HL-60 (cell line): ENCODE measurements at regions not wholly inside any gene's neighbourhood (a gene's known extent, or its start where the extent isn't known, plus 50 kb on each side); places are given as distances from the start of the nearest gene placed in this dataset.
"Not testable (repeated sequence)": the region's sequence is repeated elsewhere in the genome, so short reads cannot be mapped to it uniquely, and the experiment has no call there.

ENCODE experiments used
- POLR2AphosphoS5 ChIP-seq: IDR thresholded peaks from 2 replicates; pipeline ENCODE4 v1.6.1; 2012; ENCODE audit warnings: low read depth
- REST ChIP-seq: IDR thresholded peaks from 2 replicates; pipeline ENCODE4 v1.6.1; 2012; ENCODE audit warnings: low read depth; ENCODE audit not compliant: insufficient replicate concordance
- TF ChIP-seq, protein P1 (sequence below): IDR thresholded peaks from one replicate; pipeline ENCODE4 v1.5.1; 2011; ENCODE audit warnings: low read length, control low read depth, inconsistent platforms; ENCODE audit not compliant: insufficient read depth

DNA sequence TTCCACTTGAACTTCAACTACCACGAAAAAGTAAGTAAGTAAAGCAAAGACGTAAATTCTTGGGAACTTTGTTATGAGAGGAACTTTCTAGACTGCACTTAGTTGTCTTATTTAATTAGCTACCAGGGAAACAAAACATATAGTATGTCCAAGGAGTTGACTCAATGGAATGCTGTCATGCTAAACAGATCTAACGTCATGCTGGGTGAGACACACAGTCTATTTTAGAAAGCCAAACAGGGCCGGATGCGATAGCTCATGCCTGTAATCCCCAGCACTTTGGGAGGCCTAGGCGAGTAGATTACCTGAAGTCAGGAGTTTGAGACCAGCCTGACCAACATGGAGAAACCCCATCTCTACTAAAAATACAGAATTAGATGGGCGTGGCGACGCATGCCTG, 140.6 kb upstream of the RRN3 start:
- TF ChIP-seq, protein P1, sequence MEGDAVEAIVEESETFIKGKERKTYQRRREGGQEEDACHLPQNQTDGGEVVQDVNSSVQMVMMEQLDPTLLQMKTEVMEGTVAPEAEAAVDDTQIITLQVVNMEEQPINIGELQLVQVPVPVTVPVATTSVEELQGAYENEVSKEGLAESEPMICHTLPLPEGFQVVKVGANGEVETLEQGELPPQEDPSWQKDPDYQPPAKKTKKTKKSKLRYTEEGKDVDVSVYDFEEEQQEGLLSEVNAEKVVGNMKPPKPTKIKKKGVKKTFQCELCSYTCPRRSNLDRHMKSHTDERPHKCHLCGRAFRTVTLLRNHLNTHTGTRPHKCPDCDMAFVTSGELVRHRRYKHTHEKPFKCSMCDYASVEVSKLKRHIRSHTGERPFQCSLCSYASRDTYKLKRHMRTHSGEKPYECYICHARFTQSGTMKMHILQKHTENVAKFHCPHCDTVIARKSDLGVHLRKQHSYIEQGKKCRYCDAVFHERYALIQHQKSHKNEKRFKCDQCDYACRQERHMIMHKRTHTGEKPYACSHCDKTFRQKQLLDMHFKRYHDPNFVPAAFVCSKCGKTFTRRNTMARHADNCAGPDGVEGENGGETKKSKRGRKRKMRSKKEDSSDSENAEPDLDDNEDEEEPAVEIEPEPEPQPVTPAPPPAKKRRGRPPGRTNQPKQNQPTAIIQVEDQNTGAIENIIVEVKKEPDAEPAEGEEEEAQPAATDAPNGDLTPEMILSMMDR, result not testable (repeated sequence)
- not testable (repeated sequence) for TF ChIP-seq REST, POLR2AphosphoS5
